Uterus (tissue), 3 donors: ENCODE measurements at regions not wholly inside any gene's neighbourhood (a gene's known extent, or its start where the extent isn't known, plus 50 kb on each side); places are given as distances from the start of the nearest gene placed in this dataset.

ENCODE experiments used
- DNase-seq, 2 donors: peaks; one replicate each; pipeline ENCODE4 v3.0.0-alpha.2; 2019 to 2020
- H3K27ac ChIP-seq, 2 donors: fragments of 200-600 bp; sonication (generic); 1 replicate in 1 of 2; 2 replicates in 1 of 2; pipeline ENCODE4 v1.5.1; 2016 to 2018
- H3K27me3 ChIP-seq, 2 donors: fragments of 200-600 bp; sonication (generic); one replicate each; pipeline ENCODE4 v1.5.1; 2018 to 2019; ENCODE audit warnings: control low read depth in 1 of 2
- H3K36me3 ChIP-seq, 2 donors: fragments of 200-600 bp; sonication (generic); one replicate each; pipeline ENCODE4 v1.5.1; 2019; ENCODE audit warnings: control low read depth in 1 of 2
- H3K4me1 ChIP-seq, 2 donors: fragments of 200-600 bp; sonication (generic); one replicate each; pipeline ENCODE4 v1.5.1; 2018 to 2019; ENCODE audit warnings: control low read depth in 1 of 2
- H3K4me3 ChIP-seq, 2 donors: fragments of 200-600 bp; sonication (generic); 1 replicate in 1 of 2; 2 replicates in 1 of 2; pipeline ENCODE4 v1.5.1; 2018 to 2019; ENCODE audit warnings: mild to moderate bottlenecking in 1 of 2
- H3K9me3 ChIP-seq, 2 donors: fragments of 200-600 bp; sonication (generic); one replicate each; pipeline ENCODE4 v1.5.1; 2019; ENCODE audit warnings: control low read depth in 1 of 2
- CTCF ChIP-seq, 4 experiments: fragments of 200-600 bp in 2 of 4; fragments of 450-650 bp in 2 of 4; sonication (generic) in 2 of 4; IDR thresholded peaks; one replicate each; pipeline ENCODE4 v1.5.1; 2016 to 2019; ENCODE audit warnings: antibody characterized with exemption in 4 of 4, mild to moderate bottlenecking in 2 of 4, moderate library complexity in 1 of 4
- POLR2A ChIP-seq, 2 donors: fragments of 450-650 bp; IDR thresholded peaks; one replicate each; pipeline ENCODE4 v1.6.1; 2016; ENCODE audit warnings: antibody characterized with exemption in 2 of 2, mild to moderate bottlenecking in 1 of 2, moderate library complexity in 1 of 2
- intact Hi-C: fragments of 100-400 bp; cut with DNase I; formaldehyde crosslinking; loops from one replicate; pipeline ENCODE4 v1.15.1; 2023; ENCODE audit warnings: low total_unique reads
- donor health status: DM: yes; HTN: yes; CAD: no.

- Histone ChIP-seq H3K4me3 (no peak overlapping the region), H3K27me3 (no peaks in the 10 kb centered on the region)
- intact Hi-C loops = no loop called here
Measured at GRCh38 chr5:2024986-2025721, 142.4 kb upstream of the IRX4 start.

DNA sequence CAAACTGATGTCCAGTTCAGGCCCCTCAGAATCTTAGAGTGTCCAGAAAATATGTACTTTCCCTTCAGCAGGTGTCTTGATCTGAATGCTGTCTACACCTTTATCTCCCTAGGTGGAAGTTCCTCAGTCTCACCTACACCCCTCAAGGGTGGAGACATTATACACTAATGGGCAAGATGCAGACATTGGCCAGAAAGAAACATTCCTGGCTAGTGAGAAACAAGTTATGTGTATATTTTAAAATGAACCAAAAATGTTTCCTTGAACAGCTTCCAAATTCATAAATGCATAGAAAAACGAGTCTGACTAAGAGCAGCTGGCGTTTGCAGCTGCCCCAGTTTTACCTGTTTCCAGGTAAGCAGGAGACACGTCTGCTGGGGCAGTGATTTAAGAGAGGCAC lies 140.5 kb upstream of the IRX4 start:
- H3K9me3 ChIP-seq = no peaks in the 10 kb centered on the region
- no peaks in the 10 kb centered on the region for H3K4me1 ChIP-seq
- H3K27ac ChIP-seq = no peak overlapping the region
- intact Hi-C loops = no loop called here
- no peak for TF ChIP-seq POLR2A (IDR thresholded peaks at IDR 0.05)
- no peak overlapping the region for H3K4me3 ChIP-seq
- H3K36me3 ChIP-seq = no peaks in the 10 kb centered on the region
- H3K27me3 ChIP-seq = no peaks in the 10 kb centered on the region
- no peak for DNase-seq

More at GRCh38 chr5:2024986-2025721, 142.4 kb upstream of the IRX4 start:
- no peaks in the 10 kb centered on the region for H3K4me1 ChIP-seq
- no peaks in the 10 kb centered on the region for H3K36me3 ChIP-seq
- no peak overlapping the region for H3K27ac ChIP-seq
- no peak for DNase-seq
- no peak for TF ChIP-seq POLR2A (IDR thresholded peaks at IDR 0.05)
- TF ChIP-seq CTCF (IDR thresholded peaks at IDR 0.05) = no peak
- H3K9me3 ChIP-seq = no peaks in the 10 kb centered on the region

DNA sequence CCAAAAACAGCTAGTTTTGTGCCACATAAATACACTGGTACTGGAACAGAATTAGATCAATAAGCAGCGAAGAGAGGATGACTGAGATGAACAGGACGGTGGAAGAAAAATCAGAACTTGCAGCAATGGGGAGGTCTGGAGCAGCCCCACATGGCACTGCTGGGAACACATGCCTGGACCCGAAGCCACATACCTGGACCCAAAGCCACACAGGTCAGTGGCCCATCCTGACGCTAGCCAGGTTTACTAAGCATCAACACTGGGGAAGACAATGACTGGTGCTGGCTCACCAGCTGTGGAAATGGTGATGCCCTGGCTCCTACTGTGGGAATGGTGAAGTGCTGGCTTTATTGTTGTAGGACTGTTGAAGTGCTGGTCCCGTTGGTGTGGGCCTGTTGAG lies 139.7 kb upstream of the IRX4 start:
- Histone ChIP-seq H3K4me3 (no peak overlapping the region), H3K27me3 (no peaks in the 10 kb centered on the region), H3K4me1 (no peaks in the 10 kb centered on the region), H3K27ac (no peak overlapping the region), H3K36me3 (no peaks in the 10 kb centered on the region), H3K9me3 (no peaks in the 10 kb centered on the region)
- TF ChIP-seq POLR2A (IDR thresholded peaks at IDR 0.05) = no peak
- intact Hi-C loops = no loop called here
- no peak for DNase-seq

DNA sequence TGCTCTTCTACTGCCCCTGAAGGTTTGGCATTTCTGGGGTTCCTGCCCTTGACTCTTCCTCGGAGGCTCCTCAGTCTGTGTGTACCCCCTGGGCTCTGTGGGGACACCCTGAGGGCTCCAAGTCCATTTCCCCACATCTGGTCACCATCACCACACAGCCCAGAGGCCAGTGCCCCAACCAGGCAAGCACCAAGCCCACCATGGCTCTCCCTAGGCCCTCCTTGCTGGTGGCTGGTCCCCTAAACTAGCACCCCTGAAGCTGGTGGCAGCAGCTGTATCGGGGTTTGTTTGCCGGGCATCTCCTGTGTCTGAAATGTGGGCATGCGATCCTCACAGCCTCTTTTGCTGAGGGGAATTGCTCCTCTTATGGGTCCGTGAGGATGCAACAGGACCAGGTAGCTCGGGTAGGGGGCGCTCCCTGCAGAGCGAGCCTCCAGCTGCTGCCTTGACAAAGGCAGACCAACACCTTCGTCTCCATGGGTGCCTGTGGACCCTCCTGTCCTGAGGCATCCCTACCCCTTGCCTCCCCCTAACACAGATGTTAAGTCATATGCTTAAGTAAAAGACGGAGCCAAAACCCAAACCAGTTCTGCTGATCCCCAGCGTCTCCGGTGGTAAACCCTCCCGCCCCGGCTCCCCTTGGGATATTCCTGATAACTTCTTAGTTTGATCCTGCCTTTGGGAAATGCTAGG lies 138.9 kb upstream of the IRX4 start:
- intact Hi-C loops = no loop called here
- H3K9me3 ChIP-seq = no peaks in the 10 kb centered on the region
- no peaks in the 10 kb centered on the region for H3K36me3 ChIP-seq
- TF ChIP-seq POLR2A (IDR thresholded peaks at IDR 0.05) (no peak), CTCF (IDR thresholded peaks at IDR 0.05) (no peak)
- no peak for DNase-seq
- H3K4me3 ChIP-seq = no peak overlapping the region
- no peaks in the 10 kb centered on the region for H3K27me3 ChIP-seq
- no peak overlapping the region for H3K27ac ChIP-seq
- no peaks in the 10 kb centered on the region for H3K4me1 ChIP-seq

DNA sequence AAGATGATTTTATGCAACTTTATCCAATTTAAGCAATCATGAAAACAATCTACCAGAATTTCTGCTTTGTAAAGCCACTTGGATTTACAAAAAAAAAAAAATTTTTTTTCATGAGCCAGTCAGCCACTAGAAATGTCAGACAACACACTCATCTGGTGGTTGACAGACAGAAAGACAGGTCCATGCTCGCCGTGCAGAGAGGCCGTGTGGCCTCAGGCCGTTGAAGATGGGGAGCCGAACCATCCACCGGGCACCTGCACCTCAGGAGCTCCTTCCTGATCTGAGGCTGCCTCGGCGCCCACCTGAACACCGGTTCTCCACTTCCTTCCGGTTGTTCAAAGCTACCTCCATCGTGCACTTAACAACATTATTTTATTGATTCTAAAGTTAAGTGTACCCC lies 138.0 kb upstream of the IRX4 start:
- Histone ChIP-seq H3K4me3 (no peak overlapping the region), H3K27ac (no peak overlapping the region), H3K9me3 (no peaks in the 10 kb centered on the region), H3K36me3 (no peaks in the 10 kb centered on the region), H3K27me3 (no peaks in the 10 kb centered on the region), H3K4me1 (no peaks in the 10 kb centered on the region)
- no peak for DNase-seq
- intact Hi-C loops = no loop called here
- no peak for TF ChIP-seq CTCF (IDR thresholded peaks at IDR 0.05)
- no peak for TF ChIP-seq POLR2A (IDR thresholded peaks at IDR 0.05)

GRCh38 chr5:2019716-2020115 lies 137.0 kb upstream of the IRX4 start:
- no peaks in the 10 kb centered on the region for H3K36me3 ChIP-seq
- no peak for TF ChIP-seq CTCF (IDR thresholded peaks at IDR 0.05)
- TF ChIP-seq POLR2A (IDR thresholded peaks at IDR 0.05) = no peak
- no peak overlapping the region for H3K27ac ChIP-seq
- H3K4me1 ChIP-seq = no peaks in the 10 kb centered on the region
- H3K4me3 ChIP-seq = no peak overlapping the region
- DNase-seq = no peak
- H3K27me3 ChIP-seq = no peaks in the 10 kb centered on the region
- H3K9me3 ChIP-seq = no peaks in the 10 kb centered on the region
- intact Hi-C loops = no loop called here
